ENCODE measurements at regions not wholly inside any gene's neighbourhood (a gene's known extent, or its start where the extent isn't known, plus 50 kb on each side); places are given as distances from the start of the nearest gene placed in this dataset.

DNA sequence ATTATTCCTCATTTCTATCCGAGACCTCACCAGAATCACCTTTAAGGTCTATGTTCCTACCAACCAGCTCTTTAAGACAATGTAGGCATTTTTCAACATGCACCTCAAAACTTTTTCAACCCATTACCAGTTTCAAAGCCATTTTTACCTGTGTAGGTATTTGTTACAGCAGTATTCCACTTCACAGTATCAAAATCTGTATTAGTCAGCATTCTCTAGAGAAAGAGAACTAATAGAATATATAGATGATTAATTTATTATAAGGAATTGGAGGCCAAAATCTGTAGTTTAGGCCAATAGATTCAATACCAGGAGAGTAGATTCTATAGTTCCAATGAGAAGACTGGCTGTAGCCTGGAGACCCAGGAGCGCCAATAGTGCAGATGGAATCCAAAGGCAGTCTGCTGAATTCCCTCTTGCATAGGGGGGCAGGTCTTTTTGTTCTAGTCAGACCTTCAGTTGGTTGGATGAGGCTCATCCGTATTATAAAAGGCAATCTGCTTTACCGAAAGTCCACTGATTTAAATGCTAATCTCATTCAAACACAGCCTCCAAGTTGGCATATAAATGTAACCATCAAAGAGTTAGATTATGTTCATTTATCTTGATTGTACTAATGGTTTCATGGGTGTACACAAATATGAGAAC is 151.6 kb upstream of the SYT1 start:
- TF ChIP-seq, protein P1, sequence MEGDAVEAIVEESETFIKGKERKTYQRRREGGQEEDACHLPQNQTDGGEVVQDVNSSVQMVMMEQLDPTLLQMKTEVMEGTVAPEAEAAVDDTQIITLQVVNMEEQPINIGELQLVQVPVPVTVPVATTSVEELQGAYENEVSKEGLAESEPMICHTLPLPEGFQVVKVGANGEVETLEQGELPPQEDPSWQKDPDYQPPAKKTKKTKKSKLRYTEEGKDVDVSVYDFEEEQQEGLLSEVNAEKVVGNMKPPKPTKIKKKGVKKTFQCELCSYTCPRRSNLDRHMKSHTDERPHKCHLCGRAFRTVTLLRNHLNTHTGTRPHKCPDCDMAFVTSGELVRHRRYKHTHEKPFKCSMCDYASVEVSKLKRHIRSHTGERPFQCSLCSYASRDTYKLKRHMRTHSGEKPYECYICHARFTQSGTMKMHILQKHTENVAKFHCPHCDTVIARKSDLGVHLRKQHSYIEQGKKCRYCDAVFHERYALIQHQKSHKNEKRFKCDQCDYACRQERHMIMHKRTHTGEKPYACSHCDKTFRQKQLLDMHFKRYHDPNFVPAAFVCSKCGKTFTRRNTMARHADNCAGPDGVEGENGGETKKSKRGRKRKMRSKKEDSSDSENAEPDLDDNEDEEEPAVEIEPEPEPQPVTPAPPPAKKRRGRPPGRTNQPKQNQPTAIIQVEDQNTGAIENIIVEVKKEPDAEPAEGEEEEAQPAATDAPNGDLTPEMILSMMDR (IDR thresholded peaks at IDR 0.05) = no peak
- Mint-ChIP-seq H3K36me3 (ENCODE audit: low read depth) (no peaks in the 10 kb centered on the region), H3K9me3 (no peaks in the 10 kb centered on the region), H3K27ac (no peak overlapping the region), H3K4me3 (no peak overlapping the region), H3K27me3 (ENCODE audit: insufficient read depth) (no peaks in the 10 kb centered on the region), H3K4me1 (ENCODE audit: low read depth) (no peaks in the 10 kb centered on the region)
- no peak for DNase-seq

DNA sequence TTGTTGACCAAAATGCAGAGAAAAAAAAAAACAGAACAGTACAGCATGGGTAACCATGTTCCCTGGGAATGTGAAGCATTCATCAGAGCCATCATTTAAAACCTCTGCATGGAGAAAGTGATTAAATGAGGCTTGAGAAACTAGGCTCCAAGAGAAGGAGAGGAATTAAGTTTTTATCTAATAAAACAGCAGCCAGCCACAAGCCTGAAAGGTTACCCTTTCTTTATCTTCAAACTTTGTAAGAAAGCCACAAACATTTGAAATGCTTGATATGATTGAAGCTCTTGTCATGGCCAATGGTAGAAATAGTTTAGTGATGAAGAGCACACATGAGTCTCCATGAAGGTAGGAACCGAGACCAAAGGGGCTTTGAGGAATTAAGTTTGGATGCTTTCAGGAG is 144.9 kb upstream of the SYT1 start:
- DNase-seq = no peak
- H3K4me3 Mint-ChIP-seq = no peak overlapping the region
- H3K36me3 Mint-ChIP-seq (ENCODE audit: low read depth) = no peaks in the 10 kb centered on the region
- no peaks in the 10 kb centered on the region for H3K9me3 Mint-ChIP-seq
- H3K4me1 Mint-ChIP-seq (ENCODE audit: low read depth) = peaks cover 7% of the 10 kb centered on the region; the same call in 1 of the 2 replicates
- TF ChIP-seq, protein P1 (IDR thresholded peaks at IDR 0.05) = no peak
- no peak overlapping the region; the same call in 1 of the 2 replicates for H3K27ac Mint-ChIP-seq
- no peaks in the 10 kb centered on the region; the same call in 1 of the 2 replicates for H3K27me3 Mint-ChIP-seq (ENCODE audit: insufficient read depth)

DNA sequence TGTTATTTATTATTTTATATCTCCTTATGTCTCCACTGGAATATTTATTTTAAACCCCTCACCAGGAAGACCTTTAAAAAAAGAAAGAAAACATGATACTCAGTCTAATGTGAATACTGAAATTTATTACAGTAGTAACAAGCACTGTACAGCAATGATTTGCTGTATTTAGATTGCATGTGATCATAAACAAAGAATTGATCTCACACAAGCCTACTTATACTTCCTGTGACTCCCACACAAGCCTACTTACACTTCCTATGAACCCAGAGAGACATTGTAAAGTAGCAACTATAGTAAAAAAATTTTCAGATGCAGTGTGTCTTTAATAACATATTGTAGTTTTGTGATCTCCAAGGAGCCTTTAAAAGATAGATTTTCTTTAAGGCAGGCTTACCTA is 142.7 kb upstream of the SYT1 start:
- no peak for DNase-seq
- TF ChIP-seq, protein P1 (IDR thresholded peaks at IDR 0.05) = no peak
- no peaks in the 10 kb centered on the region for H3K36me3 Mint-ChIP-seq (ENCODE audit: low read depth)
- H3K4me3 Mint-ChIP-seq = no peak overlapping the region
- H3K4me1 Mint-ChIP-seq (ENCODE audit: low read depth) = peaks cover 13% of the 10 kb centered on the region; the same call in 1 of the 2 replicates
- H3K9me3 Mint-ChIP-seq = no peaks in the 10 kb centered on the region
- no peaks in the 10 kb centered on the region; the same call in 1 of the 2 replicates for H3K27me3 Mint-ChIP-seq (ENCODE audit: insufficient read depth)
- no peak overlapping the region for H3K27ac Mint-ChIP-seq

DNA sequence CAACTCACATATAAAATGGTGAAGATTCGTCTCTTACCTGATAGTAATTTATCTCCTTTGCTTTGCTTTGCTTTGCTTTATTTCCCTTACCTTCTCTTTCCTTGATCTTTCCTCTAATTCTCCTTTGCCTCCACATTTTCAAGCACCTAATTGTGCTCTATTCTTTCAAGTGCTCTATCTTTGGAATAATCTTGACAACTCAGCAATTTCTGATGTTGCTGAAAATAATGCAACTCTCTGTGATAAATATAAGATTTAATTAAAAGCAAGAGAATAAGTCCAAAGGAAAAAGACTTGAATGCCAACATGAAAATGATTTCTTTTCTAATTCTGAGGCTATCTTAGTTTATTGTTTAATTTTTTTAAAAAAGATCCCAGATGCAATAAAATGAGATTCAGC is 139.5 kb upstream of the SYT1 start:
- no peak for DNase-seq
- Mint-ChIP-seq H3K36me3 (ENCODE audit: low read depth) (no peaks in the 10 kb centered on the region), H3K9me3 (no peaks in the 10 kb centered on the region), H3K27ac (no peak overlapping the region), H3K4me1 (ENCODE audit: low read depth) (peaks cover 13% of the 10 kb centered on the region; the same call in 1 of the 2 replicates), H3K4me3 (no peak overlapping the region), H3K27me3 (ENCODE audit: insufficient read depth) (no peaks in the 10 kb centered on the region)
- TF ChIP-seq, protein P1 (IDR thresholded peaks at IDR 0.05) = no peak

DNA sequence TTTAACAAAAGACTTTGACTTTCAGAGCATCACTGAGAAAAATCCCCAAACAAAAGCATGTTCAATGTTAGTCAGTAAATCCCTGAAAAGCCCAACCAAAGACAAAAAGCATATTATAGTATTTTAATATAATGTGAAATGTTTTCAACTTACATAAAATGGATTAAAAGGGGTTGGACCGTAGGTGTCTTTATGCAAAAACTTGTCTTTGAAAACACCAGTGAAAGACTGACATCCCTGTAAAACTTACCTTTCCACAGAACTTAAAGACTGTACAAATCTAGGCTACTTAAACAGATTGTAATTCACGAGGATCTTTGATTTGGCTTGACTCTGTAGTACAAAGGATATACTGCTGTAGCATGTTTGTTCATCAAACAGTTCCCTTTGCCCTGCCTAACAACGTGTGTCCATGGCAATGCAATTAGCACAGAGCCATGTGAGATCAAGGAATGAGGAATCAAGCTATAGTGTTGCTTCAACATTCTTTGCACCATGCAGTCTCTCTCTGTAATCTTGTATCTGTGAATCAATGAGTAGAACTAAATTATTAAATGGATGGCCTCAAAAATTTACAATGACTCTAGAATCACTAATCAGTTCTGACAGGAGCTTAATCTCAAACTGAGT is 138.5 kb upstream of the SYT1 start:
- H3K4me1 Mint-ChIP-seq (ENCODE audit: low read depth) = peaks cover 13% of the 10 kb centered on the region; the same call in 1 of the 2 replicates
- no peaks in the 10 kb centered on the region for H3K27me3 Mint-ChIP-seq (ENCODE audit: insufficient read depth)
- no peaks in the 10 kb centered on the region for H3K36me3 Mint-ChIP-seq (ENCODE audit: low read depth)
- TF ChIP-seq, protein P1 (IDR thresholded peaks at IDR 0.05) = no peak
- H3K4me3 Mint-ChIP-seq = no peak overlapping the region
- no peak for DNase-seq
- H3K27ac Mint-ChIP-seq = no peak overlapping the region
- H3K9me3 Mint-ChIP-seq = no peaks in the 10 kb centered on the region

Data from HFFc6 (cell line).